Peyer's patch (tissue), 4 donors: ENCODE measurements at regions not wholly inside any gene's neighbourhood (a gene's known extent, or its start where the extent isn't known, plus 50 kb on each side); places are given as distances from the start of the nearest gene placed in this dataset.

Experiments used
- DNase-seq, 3 donors: peaks; one replicate each; pipeline ENCODE4 v3.0.0-alpha.2; 2017 to 2019
- H3K27ac ChIP-seq, 4 donors: fragments of 200-600 bp; sonication (generic); one replicate each; pipeline ENCODE4 v1.5.1; 2016 to 2019
- H3K27me3 ChIP-seq, 2 donors: fragments of 200-600 bp; sonication (generic); one replicate each; pipeline ENCODE4 v1.5.1; 2019
- H3K36me3 ChIP-seq, 3 donors: fragments of 200-600 bp; sonication (generic); one replicate each; pipeline ENCODE4 v1.5.1; 2016 to 2019
- H3K4me1 ChIP-seq, 4 donors: fragments of 200-600 bp; sonication (generic); one replicate each; pipeline ENCODE4 v1.5.1; 2016 to 2019
- H3K4me3 ChIP-seq, 4 donors: fragments of 200-600 bp; sonication (generic); 1 replicate in 3 of 4; 2 replicates in 1 of 4; pipeline ENCODE4 v1.5.1; 2016 to 2019; ENCODE audit warnings: mild to moderate bottlenecking in 1 of 4
- H3K9me3 ChIP-seq, 4 donors: fragments of 200-600 bp; sonication (generic); one replicate each; pipeline ENCODE4 v1.5.1; 2016 to 2019; ENCODE audit warnings: mild to moderate bottlenecking in 1 of 4
- CTCF ChIP-seq, 6 experiments: fragments of 450-650 bp in 4 of 6; fragments of 200-600 bp in 2 of 6; sonication (generic) in 1 of 6; IDR thresholded peaks; one replicate each; pipeline ENCODE4 v1.5.1; 2017 to 2019; ENCODE audit warnings: antibody characterized with exemption in 6 of 6, mild to moderate bottlenecking in 3 of 6, moderate library complexity in 1 of 6
- POLR2A ChIP-seq, 2 donors: fragments of 450-650 bp; IDR thresholded peaks; one replicate each; pipeline ENCODE4 v1.5.1; 2017; ENCODE audit warnings: antibody characterized with exemption in 2 of 2, mild to moderate bottlenecking in 2 of 2, moderate library complexity in 2 of 2

DNA sequence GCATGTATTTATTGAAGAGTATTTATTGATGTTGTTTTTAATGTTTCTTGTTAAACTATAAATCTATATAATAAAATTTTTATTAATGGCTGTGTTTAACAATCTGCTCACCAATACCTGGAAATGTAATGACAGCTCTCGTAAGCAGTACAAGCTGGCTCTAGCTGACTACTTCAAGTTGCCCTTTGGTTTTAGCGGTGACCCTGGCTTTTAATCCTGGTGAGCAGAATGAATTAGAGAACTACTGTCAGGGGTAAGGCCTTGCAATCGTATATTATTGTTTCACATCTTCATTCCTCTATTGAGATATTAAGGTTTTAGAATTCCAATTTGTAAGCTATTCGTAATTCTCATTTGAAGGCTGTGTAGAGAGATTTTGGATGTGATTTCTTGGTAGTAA lies 372.2 kb downstream of the METTL15 start:
- DNase-seq: no peak
- Histone ChIP-seq H3K4me3 (no peak overlapping the region), H3K27ac (no peak overlapping the region), H3K9me3 (no peaks in the 10 kb centered on the region), H3K4me1 (no peaks in the 10 kb centered on the region), H3K36me3 (no peaks in the 10 kb centered on the region), H3K27me3 (no peaks in the 10 kb centered on the region)
- TF ChIP-seq CTCF (IDR thresholded peaks at IDR 0.05) (no peak), POLR2A (IDR thresholded peaks at IDR 0.05) (no peak)

- no peak for DNase-seq
- Histone ChIP-seq H3K4me1 (no peaks in the 10 kb centered on the region), H3K4me3 (no peak overlapping the region), H3K27ac (no peak overlapping the region), H3K9me3 (no peaks in the 10 kb centered on the region), H3K27me3 (no peaks in the 10 kb centered on the region), H3K36me3 (no peaks in the 10 kb centered on the region)
- TF ChIP-seq POLR2A (IDR thresholded peaks at IDR 0.05) (no peak), CTCF (IDR thresholded peaks at IDR 0.05) (no peak)
Measured at GRCh38 chr11:28476864-28477263, 368.7 kb downstream of the METTL15 start.

DNA sequence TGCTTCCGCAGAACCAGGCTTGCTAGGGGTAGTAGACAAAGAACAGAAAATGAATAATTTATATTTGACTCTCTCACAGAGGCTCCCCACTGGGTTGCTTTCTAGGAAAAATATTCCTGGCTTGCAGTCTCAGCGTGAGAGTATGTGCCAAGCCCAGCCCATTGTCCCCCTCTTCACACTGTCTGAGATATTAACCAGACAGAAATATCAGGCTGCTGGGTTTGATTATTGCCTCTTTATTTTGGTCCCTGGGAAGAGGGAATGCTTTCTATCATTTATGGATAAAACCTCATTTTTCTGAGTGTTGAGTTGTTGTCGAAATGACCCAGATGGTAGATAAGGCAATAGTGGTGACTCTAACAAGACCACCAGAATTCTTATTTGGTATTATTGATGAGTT lies 367.9 kb downstream of the METTL15 start:
- H3K27me3 ChIP-seq: no peaks in the 10 kb centered on the region
- H3K4me1 ChIP-seq: no peaks in the 10 kb centered on the region
- H3K27ac ChIP-seq: no peak overlapping the region
- H3K9me3 ChIP-seq: no peaks in the 10 kb centered on the region
- no peak for TF ChIP-seq POLR2A (IDR thresholded peaks at IDR 0.05)
- no peak for TF ChIP-seq CTCF (IDR thresholded peaks at IDR 0.05)
- no peaks in the 10 kb centered on the region for H3K36me3 ChIP-seq
- no peak overlapping the region for H3K4me3 ChIP-seq
- DNase-seq: no peak

- DNase-seq: no peak
- no peak for TF ChIP-seq POLR2A (IDR thresholded peaks at IDR 0.05)
- no peaks in the 10 kb centered on the region for H3K4me1 ChIP-seq
- no peak overlapping the region for H3K27ac ChIP-seq
- H3K36me3 ChIP-seq: no peaks in the 10 kb centered on the region
- H3K27me3 ChIP-seq: no peaks in the 10 kb centered on the region
- H3K9me3 ChIP-seq: no peaks in the 10 kb centered on the region
- no peak overlapping the region for H3K4me3 ChIP-seq
Measured at GRCh38 chr11:28472904-28473303, 364.7 kb downstream of the METTL15 start.

- no peak overlapping the region for H3K27ac ChIP-seq
- no peaks in the 10 kb centered on the region for H3K27me3 ChIP-seq
- H3K36me3 ChIP-seq: no peaks in the 10 kb centered on the region
- H3K4me3 ChIP-seq: no peak overlapping the region
- no peak for TF ChIP-seq CTCF (IDR thresholded peaks at IDR 0.05)
- no peak for TF ChIP-seq POLR2A (IDR thresholded peaks at IDR 0.05)
- no peaks in the 10 kb centered on the region for H3K9me3 ChIP-seq
- no peaks in the 10 kb centered on the region for H3K4me1 ChIP-seq
- DNase-seq: no peak
Measured at GRCh38 chr11:28471537-28471936, 363.3 kb downstream of the METTL15 start.

DNA sequence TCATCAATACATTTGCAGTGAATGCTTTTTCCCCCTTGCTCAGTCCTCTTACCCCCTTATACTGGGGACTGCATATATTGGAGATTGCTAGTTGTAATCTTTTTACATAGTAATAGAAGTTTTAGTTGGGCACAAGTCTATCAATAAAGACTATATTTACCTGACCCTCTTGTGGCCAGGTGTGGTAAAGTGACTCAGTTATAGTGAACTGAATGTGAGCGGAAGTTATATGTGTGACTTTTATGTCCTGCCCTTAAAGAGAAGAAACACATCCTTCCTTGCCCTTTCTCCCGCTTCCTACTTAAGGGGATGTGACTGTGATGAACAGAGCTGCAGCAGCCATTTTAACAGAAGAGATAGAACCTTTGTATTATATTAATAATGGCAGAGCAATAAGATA lies 362.0 kb downstream of the METTL15 start:
- Histone ChIP-seq H3K36me3 (no peaks in the 10 kb centered on the region), H3K27me3 (no peaks in the 10 kb centered on the region), H3K27ac (no peak overlapping the region), H3K4me1 (no peaks in the 10 kb centered on the region), H3K4me3 (no peak overlapping the region), H3K9me3 (no peaks in the 10 kb centered on the region)
- no peak for TF ChIP-seq POLR2A (IDR thresholded peaks at IDR 0.05)
- TF ChIP-seq CTCF (IDR thresholded peaks at IDR 0.05): no peak
- DNase-seq: no peak
